Upper lobe of right lung (tissue), 1 donor: ENCODE measurements at regions not wholly inside any gene's neighbourhood (a gene's known extent, or its start where the extent isn't known, plus 50 kb on each side); places are given as distances from the start of the nearest gene placed in this dataset.

Source experiments
- ATAC-seq: fragments of 200-7000 bp; cut with Tn5 transposase; one replicate; pipeline ENCODE4 v1.9.1; 2020; ENCODE audit warnings: mild to moderate bottlenecking, moderate library complexity
- DNase-seq: peaks from one replicate; pipeline ENCODE4 v3.0.0-alpha.2; 2020
- H3K27ac ChIP-seq: fragments of 200-600 bp; one replicate; pipeline ENCODE4 v1.8.0; 2022
- H3K27me3 ChIP-seq: fragments of 200-600 bp; one replicate; pipeline ENCODE4 v1.8.0; 2022; ENCODE audit warnings: mild to moderate bottlenecking
- H3K36me3 ChIP-seq: fragments of 200-600 bp; one replicate; pipeline ENCODE4 v1.8.0; 2022
- H3K4me1 ChIP-seq: fragments of 200-600 bp; one replicate; pipeline ENCODE4 v1.8.0; 2022
- H3K4me3 ChIP-seq: fragments of 200-600 bp; one replicate; pipeline ENCODE4 v1.8.0; 2022; ENCODE audit warnings: mild to moderate bottlenecking
- H3K9me3 ChIP-seq: fragments of 200-600 bp; one replicate; pipeline ENCODE4 v1.8.0; 2022
- intact Hi-C: fragments of 100-400 bp; cut with DNase I; formaldehyde crosslinking; loops from one replicate; pipeline ENCODE4 v1.11.0; 2022
- TF ChIP-seq, protein P1 (sequence below): fragments of 200-600 bp; IDR thresholded peaks from one replicate; pipeline ENCODE4 v1.8.0; 2022; ENCODE audit warnings: antibody characterized with exemption
- donor health status: DM: no; HTN: yes; CAD: no; lungs with severe emphysema.

DNA sequence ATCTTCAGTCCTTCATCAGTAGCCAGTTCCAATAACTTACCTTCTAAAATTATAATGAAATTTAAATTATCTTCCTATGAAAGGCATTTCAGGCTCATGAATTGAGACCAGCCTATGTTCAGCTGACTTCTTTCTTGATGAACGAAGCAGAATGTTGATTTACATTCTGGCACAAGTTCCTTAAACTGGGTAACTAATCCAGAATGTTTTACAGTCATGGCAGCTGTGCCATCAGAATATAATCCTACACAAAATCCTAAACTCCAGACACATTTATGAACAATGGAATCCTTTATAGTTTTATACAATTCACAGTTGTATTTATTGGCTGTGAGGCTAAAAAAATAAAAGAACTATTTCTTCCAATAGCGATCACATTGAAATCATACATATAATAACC, 97.3 kb upstream of the CPM start:
- DNase-seq (no peak), ATAC-seq (no peak)
- no peaks in the 10 kb centered on the region for H3K9me3 ChIP-seq
- H3K27ac ChIP-seq: no peak overlapping the region
- no peak overlapping the region for H3K4me3 ChIP-seq
- no peaks in the 10 kb centered on the region for H3K36me3 ChIP-seq
- no peaks in the 10 kb centered on the region for H3K4me1 ChIP-seq
- TF ChIP-seq, protein P1, sequence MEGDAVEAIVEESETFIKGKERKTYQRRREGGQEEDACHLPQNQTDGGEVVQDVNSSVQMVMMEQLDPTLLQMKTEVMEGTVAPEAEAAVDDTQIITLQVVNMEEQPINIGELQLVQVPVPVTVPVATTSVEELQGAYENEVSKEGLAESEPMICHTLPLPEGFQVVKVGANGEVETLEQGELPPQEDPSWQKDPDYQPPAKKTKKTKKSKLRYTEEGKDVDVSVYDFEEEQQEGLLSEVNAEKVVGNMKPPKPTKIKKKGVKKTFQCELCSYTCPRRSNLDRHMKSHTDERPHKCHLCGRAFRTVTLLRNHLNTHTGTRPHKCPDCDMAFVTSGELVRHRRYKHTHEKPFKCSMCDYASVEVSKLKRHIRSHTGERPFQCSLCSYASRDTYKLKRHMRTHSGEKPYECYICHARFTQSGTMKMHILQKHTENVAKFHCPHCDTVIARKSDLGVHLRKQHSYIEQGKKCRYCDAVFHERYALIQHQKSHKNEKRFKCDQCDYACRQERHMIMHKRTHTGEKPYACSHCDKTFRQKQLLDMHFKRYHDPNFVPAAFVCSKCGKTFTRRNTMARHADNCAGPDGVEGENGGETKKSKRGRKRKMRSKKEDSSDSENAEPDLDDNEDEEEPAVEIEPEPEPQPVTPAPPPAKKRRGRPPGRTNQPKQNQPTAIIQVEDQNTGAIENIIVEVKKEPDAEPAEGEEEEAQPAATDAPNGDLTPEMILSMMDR: no peak
- no peaks in the 10 kb centered on the region for H3K27me3 ChIP-seq
- intact Hi-C loops: no loop called here

- no peaks in the 10 kb centered on the region for H3K36me3 ChIP-seq
- no peak for DNase-seq
- TF ChIP-seq, protein P1: no peak
- peaks cover 5% of the 10 kb centered on the region for H3K4me1 ChIP-seq
- H3K9me3 ChIP-seq: no peaks in the 10 kb centered on the region
- H3K27me3 ChIP-seq: no peaks in the 10 kb centered on the region
- intact Hi-C loops: no loop called here
- H3K4me3 ChIP-seq: no peak overlapping the region
- ATAC-seq: no peak
- H3K27ac ChIP-seq: no peak overlapping the region
Observed at GRCh38 chr12:69036533-69036932, 103.6 kb upstream of the CPM start.

- no peaks in the 10 kb centered on the region for H3K27me3 ChIP-seq
- peaks cover 5% of the 10 kb centered on the region for H3K4me1 ChIP-seq
- H3K4me3 ChIP-seq: no peak overlapping the region
- TF ChIP-seq, protein P1: no peak
- intact Hi-C loops: no loop called here
- ATAC-seq (no peak), DNase-seq (no peak)
- no peaks in the 10 kb centered on the region for H3K9me3 ChIP-seq
- no peaks in the 10 kb centered on the region for H3K36me3 ChIP-seq
- no peak overlapping the region for H3K27ac ChIP-seq
Observed at GRCh38 chr12:69036999-69037398, 104.0 kb upstream of the CPM start.

DNA sequence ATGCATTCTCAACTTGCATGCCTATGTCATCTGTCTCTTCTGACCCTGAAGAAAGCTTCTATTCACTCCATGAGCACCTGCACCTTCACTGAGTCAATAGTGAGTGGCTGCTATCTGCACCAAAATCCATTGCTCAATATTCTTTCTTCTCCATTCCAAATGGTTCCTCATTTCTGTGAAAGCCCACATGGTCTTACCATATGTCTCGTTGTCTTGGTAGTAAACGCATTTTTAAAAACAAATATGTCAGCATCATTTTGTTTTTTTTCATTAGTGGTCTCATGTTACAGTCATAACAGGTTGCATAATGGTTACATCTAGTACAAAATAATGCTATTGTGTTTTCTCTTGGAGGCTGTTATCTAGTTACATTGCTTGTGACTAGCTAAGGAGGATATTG, 106.9 kb upstream of the CPM start:
- no peak overlapping the region for H3K27ac ChIP-seq
- no peaks in the 10 kb centered on the region for H3K36me3 ChIP-seq
- H3K27me3 ChIP-seq: no peaks in the 10 kb centered on the region
- TF ChIP-seq, protein P1: no peak
- DNase-seq: no peak
- H3K4me3 ChIP-seq: no peak overlapping the region
- peak; percentile 84 for ATAC-seq
- H3K9me3 ChIP-seq: no peaks in the 10 kb centered on the region
- intact Hi-C loops: no loop called here
- H3K4me1 ChIP-seq: peaks cover 5% of the 10 kb centered on the region

DNA sequence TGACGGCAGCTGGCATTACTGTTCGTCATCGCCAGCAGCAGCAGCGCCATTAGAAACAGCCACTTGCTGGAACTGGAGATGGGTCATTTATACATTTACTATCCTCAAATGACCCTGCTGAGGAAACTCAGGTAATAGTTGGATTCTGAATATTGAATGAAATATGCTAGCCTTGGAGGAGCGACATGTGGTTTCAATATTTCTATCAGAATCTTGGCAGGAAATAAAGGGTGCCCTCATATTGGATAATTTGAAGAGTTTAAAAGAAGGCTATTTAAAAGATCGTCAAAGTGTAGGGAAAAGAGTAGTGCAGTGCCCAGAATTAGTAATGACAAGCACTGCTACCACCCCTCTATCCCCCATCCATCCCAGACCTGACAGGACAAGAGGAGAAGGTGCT, 109.6 kb upstream of the CPM start:
- ATAC-seq (no peak), DNase-seq (no peak)
- H3K36me3 ChIP-seq: no peaks in the 10 kb centered on the region
- intact Hi-C loops: no loop called here
- no peak overlapping the region for H3K4me3 ChIP-seq
- H3K4me1 ChIP-seq: peaks cover 5% of the 10 kb centered on the region
- H3K27me3 ChIP-seq: no peaks in the 10 kb centered on the region
- TF ChIP-seq, protein P1: no peak
- H3K9me3 ChIP-seq: no peaks in the 10 kb centered on the region
- H3K27ac ChIP-seq: no peak overlapping the region

GRCh38 chr12:69042970-69043369, 110.0 kb upstream of the CPM start:
- DNase-seq (no peak), ATAC-seq (peak; percentile 82)
- Histone ChIP-seq H3K27me3 (no peaks in the 10 kb centered on the region), H3K4me3 (no peak overlapping the region), H3K9me3 (no peaks in the 10 kb centered on the region), H3K36me3 (no peaks in the 10 kb centered on the region), H3K4me1 (peaks cover 5% of the 10 kb centered on the region), H3K27ac (no peak overlapping the region)
- intact Hi-C loops: no loop called here
- TF ChIP-seq, protein P1: no peak
